ENCODE measurements at regions not wholly inside any gene's neighbourhood (a gene's known extent, or its start where the extent isn't known, plus 50 kb on each side); places are given as distances from the start of the nearest gene placed in this dataset.

DNA sequence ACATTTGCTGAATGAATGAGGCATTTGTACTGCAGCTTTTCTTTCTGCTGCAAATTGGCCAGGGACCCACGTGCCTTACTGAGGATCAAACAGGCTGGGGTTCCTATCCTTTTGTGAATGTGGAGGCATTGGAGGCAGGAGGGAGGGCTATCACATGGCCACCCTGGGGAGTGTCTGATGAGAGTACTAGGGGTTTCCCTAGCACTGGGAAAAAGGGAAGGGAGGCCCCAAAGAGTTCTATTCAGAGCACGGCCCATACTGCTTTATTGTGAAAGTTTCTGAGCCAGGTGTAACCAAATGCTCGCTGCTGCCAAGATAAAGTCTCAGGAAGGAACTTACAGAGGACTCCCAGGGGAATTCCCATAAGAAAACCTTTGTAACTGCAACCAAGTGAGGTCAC, 78.4 kb upstream of the ANO1 start:
- no peak for DNase-seq

DNA sequence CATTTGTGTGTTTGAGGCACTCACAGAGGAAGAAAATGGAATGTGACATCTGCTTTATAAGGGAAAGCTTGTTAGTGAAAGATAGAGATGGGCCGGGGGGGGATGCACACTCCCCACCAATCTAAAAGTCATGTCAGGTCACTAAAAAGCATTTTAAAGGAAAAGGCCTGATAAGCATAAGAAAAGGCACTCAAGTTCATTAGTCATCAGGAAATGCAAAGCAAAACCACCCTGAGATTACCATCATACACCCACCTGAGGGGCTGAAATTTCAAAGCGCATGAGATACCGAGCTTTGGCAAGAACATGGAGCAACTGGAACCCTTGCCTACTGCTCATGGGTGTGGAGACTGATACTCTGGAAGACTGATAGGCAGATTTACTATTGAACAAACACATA, 77.9 kb upstream of the ANO1 start:
- no peak for DNase-seq

DNA sequence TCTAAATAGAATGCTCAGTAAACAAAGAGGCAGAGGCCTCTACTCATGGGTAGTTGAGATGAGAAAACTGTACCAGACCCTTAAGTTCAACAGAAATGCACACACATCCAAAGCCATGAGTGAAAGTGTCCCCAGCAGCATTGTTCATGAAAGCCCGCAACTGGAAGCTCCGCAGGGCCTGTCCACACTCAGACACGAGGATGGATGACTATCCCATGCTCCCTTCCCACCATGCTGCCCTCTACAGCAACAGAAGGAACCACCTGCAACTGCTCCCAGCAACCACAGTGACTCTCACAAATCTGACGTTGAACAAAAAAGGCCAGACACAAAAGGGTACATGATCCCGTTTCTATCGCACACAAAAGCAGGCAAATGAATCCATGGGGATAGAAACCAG, 76.9 kb upstream of the ANO1 start:
- no peak for DNase-seq

DNA sequence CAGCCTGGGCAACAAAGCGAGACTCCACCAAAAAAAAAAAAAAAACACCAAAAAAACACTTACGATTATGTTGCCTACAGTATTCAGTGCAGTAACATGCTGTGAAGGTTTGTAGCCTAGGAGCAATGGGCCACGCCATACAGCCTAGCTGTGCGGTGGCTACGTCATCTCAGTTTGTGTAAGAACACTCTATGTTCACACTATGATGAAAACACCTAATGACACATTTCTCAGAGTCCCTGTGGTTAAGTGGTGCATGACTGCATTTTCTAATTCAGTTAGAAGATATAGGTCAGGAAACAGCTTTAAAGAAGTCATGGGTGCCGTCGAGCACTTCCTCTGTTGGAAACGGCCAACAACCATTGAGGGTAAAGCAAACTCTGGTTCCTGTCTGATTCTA, 75.7 kb upstream of the ANO1 start:
- no peak for DNase-seq

DNA sequence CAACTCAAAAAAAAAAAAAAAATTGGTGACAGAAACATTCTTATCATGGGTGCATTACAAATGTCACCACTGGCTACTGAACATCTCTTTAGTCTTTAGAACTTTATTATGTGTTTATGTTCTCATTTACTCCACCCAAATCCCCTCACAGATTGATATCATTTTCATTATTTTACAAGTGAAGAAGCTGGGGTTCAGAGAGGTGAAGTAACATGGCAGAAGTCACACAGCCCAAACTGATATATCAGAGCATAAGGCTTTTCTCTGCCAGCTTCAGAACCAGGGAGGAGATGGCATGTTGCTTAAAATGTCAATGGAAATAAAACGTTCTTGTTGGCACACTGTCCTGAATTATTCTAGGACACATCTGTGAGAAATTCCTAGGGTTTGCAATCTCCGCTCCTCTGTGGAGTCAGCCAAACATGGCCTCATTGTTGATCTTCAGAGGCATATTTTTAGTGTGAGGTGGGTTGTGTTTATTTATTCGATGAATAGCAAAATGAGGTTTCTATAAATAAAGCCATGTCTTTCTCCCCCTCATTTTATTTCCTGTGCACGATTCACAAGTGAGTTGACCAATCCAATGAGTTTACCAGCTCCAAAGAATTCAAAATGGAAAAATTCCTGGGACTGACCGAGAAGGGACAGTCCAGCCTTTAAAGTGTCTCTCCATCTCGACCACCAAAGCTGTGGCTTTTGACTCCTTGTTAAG, 72.9 kb upstream of the ANO1 start:
- no peak for DNase-seq

DNA sequence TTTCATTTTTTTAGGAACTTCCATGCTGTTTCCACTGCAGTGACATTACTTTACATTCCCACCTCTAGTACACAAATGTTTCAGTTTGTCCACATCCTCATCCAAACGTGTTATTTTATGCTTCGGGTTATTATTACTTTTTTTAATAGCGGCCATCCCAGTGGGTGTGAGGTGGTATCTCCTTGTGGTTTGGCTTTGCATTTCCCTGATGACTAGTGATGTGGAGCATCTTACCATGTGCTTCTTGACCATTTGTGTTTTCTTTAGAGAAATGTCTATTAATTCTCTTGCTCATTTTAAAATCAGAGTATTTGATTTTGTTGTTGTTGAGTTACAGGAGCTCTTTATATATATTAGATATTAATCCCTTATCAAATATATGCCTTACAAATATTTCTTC, 70.3 kb upstream of the ANO1 start:
- DNase-seq, result no peak

DNA sequence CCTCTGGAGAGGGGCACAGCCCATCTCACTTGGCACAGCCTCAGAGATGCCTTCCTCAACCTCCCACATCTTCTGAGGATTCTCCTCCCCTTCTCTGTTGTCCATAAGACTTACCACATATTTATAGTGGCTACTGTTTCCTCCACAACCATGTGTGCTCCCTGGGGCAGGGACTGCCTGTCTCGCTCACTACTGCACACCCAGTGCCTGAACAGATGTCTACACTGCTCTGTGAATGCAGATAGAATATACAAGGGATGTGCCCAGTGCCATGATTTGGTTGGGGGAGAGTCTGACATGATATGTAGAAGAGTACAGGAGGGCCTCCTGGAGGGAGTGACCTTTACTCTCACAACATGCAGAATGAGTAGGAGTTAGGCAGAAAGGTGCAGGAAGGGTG, 67.3 kb upstream of the ANO1 start:
- no peak for DNase-seq

DNA sequence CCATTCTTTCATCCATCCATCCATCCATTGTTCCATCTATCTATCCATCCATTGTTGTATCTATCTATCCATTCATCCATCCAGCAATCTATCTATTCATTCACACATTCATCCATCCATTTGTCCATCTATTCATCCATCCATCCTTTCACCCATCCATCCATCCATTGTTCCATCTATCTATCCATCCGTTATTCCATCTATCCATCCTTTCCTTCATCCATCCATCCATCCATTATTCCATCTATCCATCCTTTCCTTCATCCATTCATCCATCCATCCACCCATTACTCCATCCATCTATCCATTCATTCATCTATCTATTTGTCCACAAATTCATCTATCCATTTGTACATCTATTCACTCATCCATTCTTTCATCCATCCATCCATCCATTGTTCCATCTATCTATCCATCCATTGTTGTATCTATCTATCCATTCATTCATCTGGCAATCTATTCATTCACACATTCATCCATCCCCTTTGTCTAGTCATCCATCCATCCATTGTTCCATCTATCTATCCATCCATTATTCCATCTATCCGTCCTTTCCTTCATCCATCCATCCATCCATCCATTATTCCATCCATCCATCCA, 65.9 kb upstream of the ANO1 start:
- no peak for DNase-seq

DNA sequence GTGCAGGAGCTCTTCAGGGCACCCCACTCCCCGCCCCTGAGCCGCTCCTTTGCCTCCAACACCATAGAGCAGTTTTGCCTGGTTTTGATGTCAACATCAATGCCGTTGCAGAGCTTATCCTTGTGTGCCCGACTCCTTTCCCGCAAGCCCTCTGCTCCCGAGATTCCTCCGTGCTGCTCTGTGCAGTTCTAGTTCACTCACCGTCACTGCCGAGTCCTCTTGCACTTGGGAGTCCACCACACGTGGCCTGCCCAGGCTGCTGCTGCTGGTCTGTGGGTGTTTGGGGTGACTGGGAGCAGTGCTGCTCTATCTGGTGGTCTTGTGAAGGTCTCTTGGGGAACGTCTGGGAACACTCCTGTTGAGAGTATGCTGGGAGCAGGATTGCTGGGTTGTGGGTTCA, 63.8 kb upstream of the ANO1 start:
- DNase-seq, result no peak

DNA sequence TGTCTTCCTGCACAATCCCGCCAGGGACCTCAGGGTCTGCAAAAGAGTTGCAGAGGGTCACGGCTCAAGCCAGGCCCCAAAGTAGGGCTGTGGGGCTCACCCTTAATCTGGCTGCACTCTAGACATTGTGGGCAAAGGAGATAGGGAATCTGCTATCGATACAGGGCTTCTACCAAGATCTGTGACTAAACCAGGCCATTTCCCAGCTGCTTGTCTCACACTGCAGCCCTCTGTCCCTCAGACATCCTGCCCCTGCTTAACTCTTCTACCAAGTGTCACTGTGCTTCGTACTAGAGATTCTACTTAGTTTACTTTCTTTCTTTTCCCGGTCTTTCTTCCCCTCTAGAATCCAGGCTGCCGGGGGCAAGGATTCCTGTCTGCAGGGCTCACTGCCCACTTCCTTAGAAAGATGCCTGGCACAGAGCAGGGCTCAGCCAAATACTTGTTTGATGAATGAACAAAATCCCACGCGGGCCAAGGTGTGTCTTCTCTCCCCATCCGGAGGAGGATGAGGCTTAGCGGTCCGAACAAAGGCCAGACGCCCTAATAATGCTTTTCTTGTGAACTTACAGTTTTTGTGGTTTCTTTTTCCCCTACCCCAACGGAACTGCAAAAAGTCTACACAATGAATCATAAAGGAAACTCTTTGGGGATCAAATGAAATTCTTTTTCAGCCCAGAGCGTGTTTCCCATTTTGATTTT, 61.3 kb upstream of the ANO1 start:
- DNase-seq, result no peak

DNA sequence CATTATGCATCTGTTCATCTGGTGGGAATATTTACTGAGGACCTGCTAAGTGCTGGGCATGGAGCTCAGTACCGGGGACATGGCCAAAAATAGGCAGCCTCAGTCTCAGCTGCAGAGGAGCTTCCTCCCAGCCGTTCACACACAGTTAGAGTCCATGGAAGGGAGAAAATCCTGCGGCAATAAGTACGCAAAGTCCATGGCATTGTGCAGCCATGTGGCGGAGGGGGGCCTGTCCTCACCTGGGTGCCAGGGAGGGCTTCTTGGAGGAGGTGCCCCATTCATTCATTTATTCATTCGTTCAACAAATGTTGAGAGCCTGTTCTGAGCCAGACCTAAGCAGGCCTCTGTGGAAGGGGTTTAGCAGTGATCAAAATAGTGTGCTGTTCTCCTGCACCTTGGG, 59.3 kb upstream of the ANO1 start:
- no peak for DNase-seq

DNA sequence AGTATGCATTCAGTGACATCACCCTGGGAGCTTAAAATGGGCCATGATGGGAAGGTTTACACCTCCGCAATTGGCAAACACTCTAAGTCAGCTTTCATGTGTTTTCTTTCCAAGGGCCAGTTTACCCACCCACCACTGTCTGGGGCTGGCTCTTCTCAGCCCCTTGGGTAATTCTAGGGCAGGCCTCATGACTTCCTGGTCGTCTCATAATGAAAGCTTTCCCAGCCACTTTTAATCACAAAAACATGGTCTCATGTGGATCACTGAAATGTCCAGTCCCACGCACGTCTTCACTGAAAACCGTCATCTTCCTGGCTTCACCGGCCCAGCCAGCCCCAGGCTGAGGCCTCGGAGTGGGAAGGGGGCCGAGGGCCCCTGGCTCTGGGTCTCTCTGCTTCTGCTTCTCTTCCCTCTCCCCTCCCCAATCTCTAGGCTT, 58.5 kb upstream of the ANO1 start:
- no peak for DNase-seq

DNA sequence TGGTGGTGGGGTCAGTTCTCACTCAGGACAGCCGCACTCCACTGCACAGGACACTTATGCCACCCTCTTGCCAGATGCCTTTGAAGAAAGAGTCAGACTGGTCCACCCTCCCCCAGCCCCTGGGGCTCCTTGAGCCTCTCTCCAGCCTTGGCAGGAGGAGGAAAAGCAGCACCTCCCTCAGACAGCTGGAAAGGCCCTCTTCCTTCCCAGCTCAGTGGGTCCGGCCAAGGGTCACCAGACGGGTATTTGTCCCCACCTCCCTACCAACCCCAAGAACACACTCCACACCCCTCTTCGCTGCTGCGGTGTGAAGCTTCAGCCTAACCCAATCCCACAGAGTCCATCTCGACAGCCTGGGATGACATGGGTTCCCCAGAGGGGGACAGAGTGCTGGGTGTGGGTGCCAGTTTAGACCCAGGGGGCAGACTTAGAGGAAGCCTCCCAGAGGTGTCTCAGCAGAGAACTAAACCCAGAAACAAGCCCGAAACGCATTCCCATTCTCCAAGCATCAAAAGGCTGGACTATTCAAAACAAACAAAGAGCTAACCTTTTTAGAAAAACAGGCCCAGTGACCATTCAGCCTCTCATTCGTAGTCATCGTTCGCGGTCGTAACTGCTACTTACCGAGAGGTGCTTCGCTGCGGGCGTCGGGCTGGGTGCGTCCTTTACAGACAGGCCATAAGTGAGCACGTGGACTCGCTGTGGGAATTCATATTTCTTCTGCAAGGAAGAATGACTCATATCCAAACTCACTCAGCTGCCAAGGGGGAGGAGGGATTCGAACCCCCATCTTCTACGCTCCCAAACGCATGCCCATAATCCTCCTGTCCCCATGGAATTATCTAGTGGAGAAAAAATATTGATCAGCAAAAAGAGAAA, 57.5 kb upstream of the ANO1 start:
- DNase-seq, result no peak

DNA sequence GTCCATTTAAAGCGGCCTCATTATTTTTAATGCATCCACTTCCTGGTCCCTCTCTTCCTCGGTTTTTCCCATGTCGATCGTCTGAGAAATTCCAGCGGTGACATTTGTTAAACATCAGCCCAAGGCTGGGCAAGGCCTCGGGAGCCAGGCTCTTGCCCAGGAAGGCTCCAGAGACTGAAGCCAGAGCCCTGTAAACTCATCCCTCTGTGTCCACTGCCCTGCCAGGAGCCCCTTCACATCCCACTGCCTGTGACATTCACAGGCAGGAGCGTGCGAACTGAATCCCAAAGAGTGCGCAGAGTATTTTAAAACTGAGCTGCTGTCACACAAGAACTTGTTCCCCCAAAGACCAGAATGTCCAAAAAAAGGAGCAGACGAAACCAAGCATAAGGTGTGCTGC, 56.5 kb upstream of the ANO1 start:
- DNase-seq, result no peak

DNA sequence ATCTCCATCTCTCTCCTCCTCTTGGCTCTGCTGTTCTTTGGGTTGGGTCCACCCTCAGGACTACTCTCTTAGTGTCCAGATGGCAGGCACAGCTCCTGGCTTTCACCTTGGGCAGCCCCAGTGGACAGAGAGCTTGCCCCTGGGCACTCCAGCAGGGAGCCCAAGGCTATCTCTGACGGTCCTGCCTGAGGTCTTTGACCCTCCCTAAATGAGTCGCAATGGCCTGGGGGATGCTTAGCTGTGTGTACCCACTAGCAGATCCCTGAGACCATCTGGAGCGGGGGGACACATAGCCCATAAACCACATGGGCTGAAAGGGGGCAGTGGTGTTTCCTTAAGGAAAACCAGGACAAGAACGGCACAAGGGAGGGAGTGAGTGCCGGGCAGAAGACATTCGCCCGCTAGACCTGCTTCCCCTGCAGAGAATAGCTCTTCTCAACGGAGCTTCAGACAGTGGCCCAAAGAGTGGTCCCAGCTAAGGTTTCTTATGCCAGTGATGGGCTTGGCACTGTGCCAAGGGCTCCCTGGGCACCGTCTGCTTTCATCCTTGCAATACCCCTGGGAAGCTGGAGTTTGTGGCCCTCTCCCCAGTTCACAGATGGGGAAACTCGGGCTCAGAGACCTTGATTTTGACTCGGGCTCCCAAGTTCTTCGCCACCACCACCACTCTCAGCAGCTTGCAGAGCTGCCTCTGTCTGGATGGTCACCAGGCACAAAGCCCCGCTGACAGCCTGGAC, 53.9 kb upstream of the ANO1 start:
- DNase-seq, result no peak

DNA sequence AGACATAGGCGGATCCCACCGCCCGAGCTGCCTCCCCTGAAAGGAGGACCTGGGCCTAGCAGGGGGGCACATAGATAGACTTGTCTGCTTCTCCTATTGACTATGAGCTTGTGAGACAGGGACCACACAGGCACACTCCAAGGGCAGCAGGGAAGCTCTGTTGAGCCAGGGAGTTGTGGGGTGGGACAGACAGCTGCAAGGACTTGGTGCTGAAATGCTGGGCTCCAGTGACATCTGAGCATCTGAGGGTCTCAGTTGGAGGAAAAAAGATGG, 53.4 kb upstream of the ANO1 start:
- no peak for DNase-seq

DNA sequence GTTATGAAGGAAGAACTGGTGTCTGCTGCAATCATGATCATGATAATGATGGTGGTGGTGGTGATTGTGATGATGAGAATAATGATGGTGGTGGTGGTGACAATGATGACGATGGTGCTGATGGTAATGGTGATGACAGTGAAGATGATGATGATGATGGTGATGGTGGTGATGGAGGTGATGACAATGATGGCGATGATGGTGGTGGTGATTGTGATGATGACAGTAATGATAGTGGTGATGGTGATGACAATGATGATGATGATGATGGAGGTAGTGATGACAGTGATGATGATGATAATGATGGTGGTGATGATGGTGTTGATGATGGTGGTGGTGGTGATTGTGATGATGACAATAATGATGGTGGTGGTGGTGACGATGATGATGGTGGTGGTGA, 52.8 kb upstream of the ANO1 start:
- no peak for DNase-seq

DNA sequence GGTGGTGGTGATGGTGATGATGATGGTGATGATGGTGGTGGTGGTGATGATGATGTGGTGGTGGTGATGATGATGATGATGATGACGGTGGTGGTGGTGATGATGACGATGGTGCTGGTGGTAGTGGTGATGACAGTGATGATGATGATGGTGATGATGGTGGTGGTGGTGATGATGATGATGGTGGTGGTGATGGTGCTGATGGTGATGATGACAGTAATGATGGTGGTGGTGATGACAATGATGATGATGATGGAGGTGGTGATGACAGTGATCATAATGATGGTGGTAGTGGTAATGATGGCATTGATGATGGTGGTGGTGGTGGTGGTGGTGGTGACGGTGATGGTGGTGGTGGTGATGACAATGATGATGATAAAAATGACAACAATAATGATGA, 52.1 kb upstream of the ANO1 start:
- DNase-seq, result no peak

DNA sequence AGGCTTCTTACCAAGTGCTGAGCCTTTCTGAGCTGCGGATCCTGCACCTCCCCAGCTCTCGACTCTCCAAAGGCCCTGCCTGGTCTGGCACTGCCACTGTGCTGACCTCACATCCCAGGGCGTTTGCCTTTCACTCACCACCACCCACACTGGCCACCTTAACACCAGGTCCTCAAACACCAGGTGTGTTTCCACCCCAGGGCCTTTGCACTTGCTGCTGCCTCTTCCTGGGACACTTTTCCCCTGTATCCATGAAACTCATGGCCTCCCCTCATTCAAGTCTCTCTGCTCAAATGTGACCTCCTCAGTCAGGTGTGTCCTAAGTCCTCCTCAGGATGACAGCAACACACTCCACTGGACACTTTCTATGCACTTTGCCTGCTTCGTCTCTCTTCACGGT, 51.4 kb upstream of the ANO1 start:
- no peak for DNase-seq

DNA sequence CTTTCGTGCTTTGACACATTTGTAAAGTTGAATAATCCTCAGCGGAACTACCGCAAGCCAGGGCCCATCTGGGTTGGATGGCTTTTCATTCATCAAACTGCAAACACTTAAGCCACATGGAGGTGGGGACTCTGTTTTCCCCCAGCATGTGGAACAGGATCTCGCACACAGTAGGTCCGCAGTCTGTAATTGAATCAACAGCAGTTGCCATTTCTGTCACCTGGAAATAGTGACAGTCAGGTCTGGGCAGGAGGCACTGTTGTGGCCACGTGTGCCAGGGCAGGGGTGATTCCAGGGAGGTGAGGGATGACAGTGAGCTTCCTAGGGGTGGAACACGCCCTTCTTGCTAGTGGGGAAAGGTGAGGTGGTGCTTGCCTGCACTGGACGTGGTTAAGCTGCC, 50.7 kb upstream of the ANO1 start:
- no peak for DNase-seq

DNA sequence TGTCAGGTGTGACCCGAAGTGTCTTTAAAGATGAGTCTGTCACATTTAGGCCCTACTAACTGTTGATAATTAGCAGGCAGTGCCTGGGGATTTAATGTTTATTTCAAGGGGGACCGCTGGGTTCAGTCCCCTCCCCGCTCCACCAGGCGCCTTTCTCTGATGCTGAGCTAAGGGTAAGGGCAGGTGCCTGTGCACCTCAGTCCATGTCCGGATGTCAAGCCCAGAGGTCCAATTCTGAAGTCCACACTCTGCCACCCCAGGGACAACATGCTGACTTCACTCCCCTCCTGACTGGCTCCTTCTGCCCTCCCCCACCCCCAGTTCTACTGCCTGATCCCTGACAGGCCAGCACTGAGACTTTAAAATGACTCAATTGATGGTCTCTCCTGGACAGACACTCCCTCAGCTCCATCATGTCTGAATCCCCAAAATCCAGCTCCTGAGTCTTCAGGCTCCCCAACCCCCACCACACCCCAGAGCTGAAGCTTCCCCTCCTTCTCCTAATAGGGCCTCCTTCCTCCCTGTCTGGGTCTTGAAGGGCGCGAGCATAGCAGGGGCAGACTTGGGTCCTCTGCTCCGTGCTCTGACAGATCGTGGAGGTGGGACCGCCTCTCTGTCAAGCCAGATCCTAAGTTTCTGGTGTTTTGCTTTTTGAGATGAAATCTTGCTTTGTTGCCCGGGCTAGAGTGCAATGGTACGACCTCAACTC, 49.8 kb upstream of the ANO1 start:
- no peak for DNase-seq

All from activated naive CD4-positive, alpha-beta T cell treated with anti-CD3 and anti-CD28 coated beads, Interleukin-2, amount 50 U/mL, for 16 hours (primary cell).